Ishikawa (cell line): ENCODE measurements at regions not wholly inside any gene's neighbourhood (a gene's known extent, or its start where the extent isn't known, plus 50 kb on each side); places are given as distances from the start of the nearest gene placed in this dataset.

ENCODE experiments used
- CREB1 ChIP-seq: IDR thresholded peaks from 2 replicates; pipeline ENCODE4 v1.6.1; 2012; ENCODE audit warnings: low read depth
- EGR1 ChIP-seq: IDR thresholded peaks from 2 replicates; pipeline ENCODE4 v1.6.1; 2012
- FOXM1 ChIP-seq: IDR thresholded peaks from 2 replicates; pipeline ENCODE4 v1.6.1; 2012; ENCODE audit warnings: low read depth, borderline replicate concordance
- NFIC ChIP-seq: IDR thresholded peaks from 2 replicates; pipeline ENCODE4 v1.6.1; 2012
- RAD21 ChIP-seq: IDR thresholded peaks from 2 replicates; pipeline ENCODE4 v1.6.1; 2012; ENCODE audit warnings: low read depth
- TAF1 ChIP-seq: IDR thresholded peaks from 2 replicates; pipeline ENCODE4 v1.6.1; 2012; ENCODE audit warnings: low read depth, mild to moderate bottlenecking
- TEAD4 ChIP-seq: IDR thresholded peaks from 2 replicates; pipeline ENCODE4 v1.6.1; 2012
- YY1 ChIP-seq: IDR thresholded peaks from 2 replicates; pipeline ENCODE4 v1.6.1; 2012; ENCODE audit warnings: low read depth
- TF ChIP-seq, protein P1 (sequence below): IDR thresholded peaks from 2 replicates; pipeline ENCODE4 v1.6.1; 2012
- TF ChIP-seq, protein P2 (sequence below): IDR thresholded peaks from 2 replicates; pipeline ENCODE4 v1.6.1; 2012; ENCODE audit warnings: low read depth, mild to moderate bottlenecking
- TF ChIP-seq, protein P3 (sequence below): IDR thresholded peaks from 2 replicates; pipeline ENCODE4 v1.6.1; 2012

DNA sequence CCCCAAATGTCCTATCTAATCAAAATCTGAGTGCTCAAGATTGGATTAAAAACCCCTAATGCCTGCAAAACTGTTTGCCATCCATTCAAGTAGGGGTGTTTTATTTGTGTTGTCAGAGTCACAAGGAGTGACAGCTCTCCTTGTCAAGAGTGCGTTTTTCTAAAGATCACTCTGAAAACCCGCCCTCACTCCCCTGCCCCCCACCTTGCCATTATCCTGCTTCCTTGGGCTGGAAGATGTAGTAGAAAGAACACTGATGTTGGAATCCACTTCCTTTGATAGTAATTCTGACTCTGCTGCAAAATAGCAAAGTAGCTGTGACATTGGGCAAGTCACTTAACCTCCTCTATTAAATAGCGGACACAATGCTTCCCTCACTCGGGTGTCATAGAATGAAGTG is 155.6 kb downstream of the TSN start:
- TF ChIP-seq FOXM1 (no peak), NFIC (no peak), CREB1 (no peak), YY1 (no peak), RAD21 (no peak), TEAD4 (no peak), EGR1 (no peak), TAF1 (no peak)
- TF ChIP-seq, protein P1, sequence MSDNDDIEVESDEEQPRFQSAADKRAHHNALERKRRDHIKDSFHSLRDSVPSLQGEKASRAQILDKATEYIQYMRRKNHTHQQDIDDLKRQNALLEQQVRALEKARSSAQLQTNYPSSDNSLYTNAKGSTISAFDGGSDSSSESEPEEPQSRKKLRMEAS: no peak
- TF ChIP-seq, protein P2, sequence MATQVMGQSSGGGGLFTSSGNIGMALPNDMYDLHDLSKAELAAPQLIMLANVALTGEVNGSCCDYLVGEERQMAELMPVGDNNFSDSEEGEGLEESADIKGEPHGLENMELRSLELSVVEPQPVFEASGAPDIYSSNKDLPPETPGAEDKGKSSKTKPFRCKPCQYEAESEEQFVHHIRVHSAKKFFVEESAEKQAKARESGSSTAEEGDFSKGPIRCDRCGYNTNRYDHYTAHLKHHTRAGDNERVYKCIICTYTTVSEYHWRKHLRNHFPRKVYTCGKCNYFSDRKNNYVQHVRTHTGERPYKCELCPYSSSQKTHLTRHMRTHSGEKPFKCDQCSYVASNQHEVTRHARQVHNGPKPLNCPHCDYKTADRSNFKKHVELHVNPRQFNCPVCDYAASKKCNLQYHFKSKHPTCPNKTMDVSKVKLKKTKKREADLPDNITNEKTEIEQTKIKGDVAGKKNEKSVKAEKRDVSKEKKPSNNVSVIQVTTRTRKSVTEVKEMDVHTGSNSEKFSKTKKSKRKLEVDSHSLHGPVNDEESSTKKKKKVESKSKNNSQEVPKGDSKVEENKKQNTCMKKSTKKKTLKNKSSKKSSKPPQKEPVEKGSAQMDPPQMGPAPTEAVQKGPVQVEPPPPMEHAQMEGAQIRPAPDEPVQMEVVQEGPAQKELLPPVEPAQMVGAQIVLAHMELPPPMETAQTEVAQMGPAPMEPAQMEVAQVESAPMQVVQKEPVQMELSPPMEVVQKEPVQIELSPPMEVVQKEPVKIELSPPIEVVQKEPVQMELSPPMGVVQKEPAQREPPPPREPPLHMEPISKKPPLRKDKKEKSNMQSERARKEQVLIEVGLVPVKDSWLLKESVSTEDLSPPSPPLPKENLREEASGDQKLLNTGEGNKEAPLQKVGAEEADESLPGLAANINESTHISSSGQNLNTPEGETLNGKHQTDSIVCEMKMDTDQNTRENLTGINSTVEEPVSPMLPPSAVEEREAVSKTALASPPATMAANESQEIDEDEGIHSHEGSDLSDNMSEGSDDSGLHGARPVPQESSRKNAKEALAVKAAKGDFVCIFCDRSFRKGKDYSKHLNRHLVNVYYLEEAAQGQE: no peak
- TF ChIP-seq, protein P3, sequence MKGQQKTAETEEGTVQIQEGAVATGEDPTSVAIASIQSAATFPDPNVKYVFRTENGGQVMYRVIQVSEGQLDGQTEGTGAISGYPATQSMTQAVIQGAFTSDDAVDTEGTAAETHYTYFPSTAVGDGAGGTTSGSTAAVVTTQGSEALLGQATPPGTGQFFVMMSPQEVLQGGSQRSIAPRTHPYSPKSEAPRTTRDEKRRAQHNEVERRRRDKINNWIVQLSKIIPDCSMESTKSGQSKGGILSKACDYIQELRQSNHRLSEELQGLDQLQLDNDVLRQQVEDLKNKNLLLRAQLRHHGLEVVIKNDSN: no peak
